NCI-H187 (cell line): ENCODE measurements at regions not wholly inside any gene's neighbourhood (a gene's known extent, or its start where the extent isn't known, plus 50 kb on each side); places are given as distances from the start of the nearest gene placed in this dataset.

ENCODE experiments used
- DNase-seq, 2 experiments: peaks; one replicate each; lab custom pipeline; 2025; lab: John Stamatoyannopoulos, UW

DNA sequence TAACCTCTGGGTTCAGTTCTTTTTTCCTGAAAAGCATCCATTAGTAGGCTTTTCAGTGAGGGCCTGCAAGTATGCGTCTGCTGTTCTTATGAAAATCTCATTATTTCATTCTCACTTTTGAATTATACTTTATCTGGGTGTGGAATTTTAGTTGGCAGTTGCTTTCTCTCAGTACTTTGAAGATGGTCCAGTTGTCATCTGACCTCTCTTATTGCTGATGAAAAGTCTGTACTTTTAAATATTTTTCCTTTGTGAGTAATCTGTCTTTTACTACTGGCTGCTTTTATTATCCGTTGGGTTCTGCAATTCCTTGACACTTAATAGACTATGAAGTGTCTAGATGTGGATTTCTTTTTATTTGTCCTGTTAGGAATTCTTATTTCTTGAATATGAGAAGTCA, 307.8 kb downstream of the CYP26B1 start:
- DNase-seq = no peak

DNA sequence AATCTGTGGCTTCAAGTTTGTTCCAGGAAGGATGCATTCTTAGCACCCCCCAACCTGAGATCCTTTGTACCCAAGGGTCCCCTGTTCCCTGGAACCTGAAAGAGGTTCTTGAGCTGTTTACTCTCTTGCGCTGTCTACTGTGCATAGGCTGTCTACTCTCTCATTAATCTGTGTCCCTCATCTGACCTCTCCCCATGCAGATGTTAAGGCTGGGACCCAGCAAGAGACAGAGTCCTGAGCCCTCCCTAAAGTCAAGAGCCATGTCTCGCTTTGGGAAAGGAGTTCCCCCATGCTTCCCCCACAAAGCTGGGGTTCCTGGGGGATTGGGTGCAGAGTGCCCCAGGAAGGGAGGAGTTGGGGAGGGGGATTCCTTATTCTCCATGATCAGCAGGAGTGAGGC, 312.9 kb downstream of the CYP26B1 start:
- no peak for DNase-seq

GRCh38 chr2:71833855-71834560, 313.7 kb downstream of the CYP26B1 start:
- no peak for DNase-seq

DNA sequence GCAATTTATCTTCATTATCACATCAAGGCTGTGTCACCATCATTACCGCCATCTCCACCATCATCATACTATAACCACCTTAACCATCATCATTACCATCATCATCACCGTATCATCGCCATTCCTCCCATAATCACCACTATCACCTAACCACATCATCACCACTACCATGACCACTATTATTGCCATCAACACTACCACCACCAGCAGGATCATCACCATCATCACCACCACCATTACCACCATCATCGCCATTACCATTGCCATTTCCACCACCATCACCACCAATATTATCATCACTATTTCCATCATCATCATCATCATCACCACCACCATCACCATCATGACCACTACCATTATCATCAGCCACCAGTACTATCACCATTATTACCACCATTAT, 314.4 kb downstream of the CYP26B1 start:
- DNase-seq = no peak

GRCh38 chr2:71832844-71833243, 314.8 kb downstream of the CYP26B1 start:
- no peak for DNase-seq

DNA sequence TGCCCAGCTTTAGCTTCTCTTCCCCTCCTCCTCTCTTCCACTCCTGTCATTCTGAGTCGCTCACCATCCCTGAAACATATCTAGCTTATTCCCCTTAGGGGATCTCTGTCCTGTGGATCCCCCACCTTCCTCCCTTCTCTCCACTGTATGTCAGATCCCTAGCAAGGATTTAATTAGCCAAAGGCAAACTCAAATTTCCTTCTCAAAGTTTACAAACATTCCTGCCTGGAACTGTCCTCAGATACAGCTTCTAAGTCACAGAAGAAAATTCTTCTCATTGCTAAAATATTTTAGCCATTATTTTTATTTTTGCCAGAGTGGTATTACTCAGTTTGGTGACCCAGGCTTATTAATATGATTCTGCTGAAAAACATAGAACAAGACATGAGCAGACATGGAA, 315.3 kb downstream of the CYP26B1 start:
- DNase-seq = no peak

- no peak for DNase-seq
Observed at GRCh38 chr2:71831193-71831577, 316.5 kb downstream of the CYP26B1 start.

DNA sequence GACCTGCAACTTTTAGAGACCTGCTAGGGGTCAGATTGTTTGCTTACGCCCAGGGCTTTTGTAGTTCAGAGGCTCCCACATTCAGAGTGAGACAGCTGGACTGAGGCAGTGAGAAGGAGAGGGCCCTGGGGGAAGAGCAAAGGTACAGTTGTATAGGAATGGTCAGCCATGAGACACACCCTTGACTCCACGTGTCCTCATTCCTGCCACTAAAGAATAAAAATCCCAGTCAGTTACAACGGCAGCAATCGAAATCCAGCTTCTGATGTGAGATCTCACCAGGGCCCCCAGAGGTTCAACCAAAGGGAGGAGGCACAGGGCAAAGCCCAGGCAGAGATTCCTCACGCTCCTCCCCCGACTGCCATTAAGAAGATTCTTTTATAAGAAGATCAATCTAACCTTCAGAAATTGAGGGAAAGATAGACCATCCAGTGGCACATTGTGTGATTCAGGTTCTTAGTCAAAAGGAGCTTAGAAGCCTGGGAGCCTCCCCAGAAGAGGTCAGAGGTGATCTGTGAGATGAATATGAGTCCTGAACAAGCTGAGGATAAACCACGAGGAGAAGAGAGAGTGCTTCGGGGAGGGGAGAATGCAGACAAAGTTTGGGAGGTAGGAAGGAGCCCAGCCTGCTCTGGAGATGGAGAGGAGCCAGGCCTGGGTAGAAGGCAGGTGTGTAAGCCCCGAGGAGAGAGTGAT, 317.0 kb downstream of the CYP26B1 start:
- DNase-seq = no peak

GRCh38 chr2:71829008-71829407, 318.7 kb downstream of the CYP26B1 start:
- no peak for DNase-seq

DNA sequence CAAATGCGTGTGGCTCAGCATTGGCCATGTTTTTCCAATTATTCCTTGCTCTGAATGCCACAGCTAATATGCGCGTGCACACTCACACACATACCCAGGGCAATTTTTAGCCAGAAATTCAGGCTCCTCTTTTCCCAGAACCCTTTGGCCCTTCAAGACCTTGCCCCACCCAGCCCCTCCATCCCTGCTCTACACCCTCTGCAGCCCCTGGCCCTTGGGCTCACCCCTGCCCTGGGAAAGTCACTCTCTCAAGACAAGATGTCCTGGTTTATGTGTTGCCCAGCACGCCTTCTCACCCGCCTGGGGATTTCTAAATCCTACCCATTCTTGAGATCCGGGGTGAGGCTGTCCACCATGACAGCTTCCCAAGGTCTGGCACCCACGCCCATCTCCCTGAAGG, 319.7 kb downstream of the CYP26B1 start:
- DNase-seq = no peak

- no peak for DNase-seq
Observed at GRCh38 chr2:71827524-71827901, 320.1 kb downstream of the CYP26B1 start.

DNA sequence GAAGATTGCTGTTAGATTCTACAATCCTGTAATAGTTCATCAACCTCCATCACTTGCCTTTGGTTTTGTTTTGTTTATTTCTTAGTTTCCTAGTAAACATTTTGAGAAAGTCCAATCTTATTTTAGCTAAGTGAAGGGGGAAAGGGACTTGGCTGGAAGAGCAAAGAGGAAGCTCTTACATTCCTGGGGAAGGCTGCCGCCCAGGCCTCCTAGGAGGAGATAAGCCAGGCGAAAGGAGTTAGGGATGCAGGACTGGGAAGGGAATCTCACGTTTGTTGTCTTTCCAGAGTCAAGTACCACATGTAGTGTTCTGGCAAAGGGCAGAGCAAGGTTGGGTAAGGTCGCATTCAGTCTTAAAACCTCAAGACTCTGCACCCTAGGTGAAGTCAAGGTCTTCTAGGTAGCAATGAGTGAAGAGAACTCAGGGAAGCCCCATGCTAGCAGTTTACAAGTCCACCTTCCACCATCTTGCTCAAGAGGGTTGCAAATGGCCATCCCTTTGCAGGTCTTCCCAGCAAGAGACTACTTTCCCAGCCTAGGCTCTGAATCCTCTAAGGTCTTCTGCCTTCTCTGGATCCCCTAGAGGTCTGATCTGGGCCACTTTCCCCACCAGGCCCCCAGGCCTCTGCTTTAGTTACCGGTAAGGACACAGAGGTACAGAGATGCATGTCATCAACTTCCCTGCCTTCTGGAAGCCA, 320.7 kb downstream of the CYP26B1 start:
- no peak for DNase-seq

DNA sequence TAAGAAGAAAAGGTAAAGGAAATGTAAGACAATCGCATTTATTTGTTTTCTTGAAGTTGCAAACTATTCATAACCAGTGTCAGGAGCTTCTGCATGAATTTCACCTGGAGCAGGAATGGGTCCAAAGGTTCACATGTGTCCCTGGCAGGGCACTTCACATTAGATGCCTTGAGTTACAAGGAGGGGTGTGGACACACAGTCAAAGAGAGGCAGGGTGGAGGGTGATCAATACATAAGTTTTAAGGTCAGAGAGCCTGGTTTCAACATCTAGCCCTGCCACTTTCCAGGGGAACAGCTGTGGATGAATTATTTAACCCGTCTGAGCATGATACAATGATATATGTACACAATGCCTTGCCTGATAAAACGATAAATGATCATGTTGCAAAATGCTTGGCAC, 321.4 kb downstream of the CYP26B1 start:
- DNase-seq = no peak

- no peak for DNase-seq
Observed at GRCh38 chr2:71824436-71824835, 323.2 kb downstream of the CYP26B1 start.

GRCh38 chr2:71823526-71823925, 324.1 kb downstream of the CYP26B1 start:
- no peak for DNase-seq

DNA sequence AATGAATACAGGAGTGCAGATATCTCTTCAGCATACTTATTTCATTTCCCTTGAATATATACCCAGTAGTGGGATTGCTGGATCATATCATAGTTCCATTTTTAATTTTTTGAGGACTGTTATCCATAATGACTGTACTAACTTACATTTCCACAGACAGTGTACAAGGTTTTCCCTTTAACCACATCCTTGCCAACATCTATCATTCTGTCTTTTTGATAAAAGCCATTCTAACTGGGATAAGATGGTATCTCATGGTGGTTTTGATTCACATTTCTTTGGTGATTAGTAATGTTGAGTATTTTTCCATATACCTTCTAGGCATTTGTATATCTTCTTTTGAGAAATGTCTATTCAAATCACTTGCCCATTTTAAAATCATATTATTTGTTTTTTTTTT, 325.2 kb downstream of the CYP26B1 start:
- no peak for DNase-seq

- no peak for DNase-seq
Observed at GRCh38 chr2:71821856-71822255, 325.8 kb downstream of the CYP26B1 start.

GRCh38 chr2:71816815-71817214, 330.8 kb downstream of the CYP26B1 start:
- no peak for DNase-seq

GRCh38 chr2:71815701-71816474, 331.8 kb downstream of the CYP26B1 start:
- no peak for DNase-seq

- DNase-seq = no peak
Observed at GRCh38 chr2:71814885-71815284, 332.8 kb downstream of the CYP26B1 start.

GRCh38 chr2:71813807-71814470, 333.7 kb downstream of the CYP26B1 start:
- no peak for DNase-seq

GRCh38 chr2:71813315-71813714, 334.3 kb downstream of the CYP26B1 start:
- no peak for DNase-seq
